Type B pancreatic cell (in vitro differentiated cells): ENCODE measurements at regions not wholly inside any gene's neighbourhood (a gene's known extent, or its start where the extent isn't known, plus 50 kb on each side); places are given as distances from the start of the nearest gene placed in this dataset.

Experiments used
- DNase-seq: peaks from one replicate; pipeline ENCODE4 v3.0.0; 2021; ENCODE audit warnings: mixed read lengths; ENCODE audit not compliant: unreplicated experiment; ENCODE audit errors: extremely low spot score
- H3K27ac Mint-ChIP-seq: 2 replicates; pipeline ENCODE4 v1.8.0; 2021; ENCODE audit warnings: mild to moderate bottlenecking, mixed read lengths
- H3K27me3 Mint-ChIP-seq: 2 replicates; pipeline ENCODE4 v1.8.0; 2021; ENCODE audit warnings: mixed read lengths
- H3K36me3 Mint-ChIP-seq: 2 replicates; pipeline ENCODE4 v1.8.0; 2021; ENCODE audit warnings: mixed read lengths
- H3K4me1 Mint-ChIP-seq: one replicate; pipeline ENCODE4 v1.8.0; 2021; ENCODE audit warnings: mixed read lengths; ENCODE audit not compliant: unreplicated experiment
- H3K4me3 Mint-ChIP-seq: 2 replicates; pipeline ENCODE4 v1.8.0; 2021; ENCODE audit warnings: mild to moderate bottlenecking, mixed read lengths
- H3K9me3 Mint-ChIP-seq: 2 replicates; pipeline ENCODE4 v1.8.0; 2021; ENCODE audit warnings: mixed read lengths
- CTCF ChIP-seq: fragments of 200-600 bp; sonication (generic); conservative IDR thresholded peaks from 2 replicates; pipeline ENCODE4 v1.5.0; 2021; ENCODE audit warnings: antibody characterized with exemption, mild to moderate bottlenecking

DNA sequence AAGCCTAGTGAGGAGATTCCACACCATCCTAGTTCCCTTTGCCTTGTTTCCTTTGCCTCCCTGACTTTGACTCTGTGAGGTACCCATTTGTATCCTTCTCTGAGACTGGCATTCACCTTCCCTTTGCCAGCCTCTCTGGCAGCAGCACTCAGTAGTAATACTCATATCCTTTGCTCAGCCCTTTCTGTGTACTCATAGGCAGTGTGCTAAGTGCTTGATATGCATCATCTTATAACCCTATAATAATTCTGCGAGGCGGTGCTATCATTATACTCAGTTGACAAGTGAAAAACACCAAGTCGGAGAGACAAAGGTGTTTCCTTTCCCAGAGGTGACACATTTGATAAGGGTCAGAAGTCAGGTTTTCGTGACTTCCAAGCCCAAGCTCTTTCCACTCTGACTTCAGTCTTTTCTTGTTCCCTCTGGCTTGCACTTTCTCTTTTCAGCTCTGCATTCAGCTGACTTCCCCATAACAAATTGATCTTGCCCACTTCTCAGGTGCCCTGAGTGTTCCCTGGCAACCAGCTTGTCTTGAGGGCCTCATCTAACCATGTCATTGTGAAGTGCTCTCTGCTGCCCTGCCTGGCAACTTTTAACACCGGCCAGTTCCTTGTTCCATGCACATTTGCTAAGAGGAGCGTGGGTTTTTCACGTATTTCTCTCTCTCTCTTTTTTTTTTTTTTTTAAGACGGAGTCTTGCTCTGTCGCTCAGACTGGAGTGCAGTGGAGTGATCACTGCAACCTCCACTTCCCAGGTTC is 94.5 kb upstream of the UPP2 start:
- Mint-ChIP-seq H3K4me1 (peaks cover 14% of the 10 kb centered on the region), H3K27me3 (no peaks in the 10 kb centered on the region), H3K4me3 (peak overlapping the region; percentile 4), H3K9me3 (no peaks in the 10 kb centered on the region), H3K36me3 (no peaks in the 10 kb centered on the region), H3K27ac (no peak overlapping the region)
- DNase-seq: no peak
- TF ChIP-seq CTCF: peak; percentile 18

DNA sequence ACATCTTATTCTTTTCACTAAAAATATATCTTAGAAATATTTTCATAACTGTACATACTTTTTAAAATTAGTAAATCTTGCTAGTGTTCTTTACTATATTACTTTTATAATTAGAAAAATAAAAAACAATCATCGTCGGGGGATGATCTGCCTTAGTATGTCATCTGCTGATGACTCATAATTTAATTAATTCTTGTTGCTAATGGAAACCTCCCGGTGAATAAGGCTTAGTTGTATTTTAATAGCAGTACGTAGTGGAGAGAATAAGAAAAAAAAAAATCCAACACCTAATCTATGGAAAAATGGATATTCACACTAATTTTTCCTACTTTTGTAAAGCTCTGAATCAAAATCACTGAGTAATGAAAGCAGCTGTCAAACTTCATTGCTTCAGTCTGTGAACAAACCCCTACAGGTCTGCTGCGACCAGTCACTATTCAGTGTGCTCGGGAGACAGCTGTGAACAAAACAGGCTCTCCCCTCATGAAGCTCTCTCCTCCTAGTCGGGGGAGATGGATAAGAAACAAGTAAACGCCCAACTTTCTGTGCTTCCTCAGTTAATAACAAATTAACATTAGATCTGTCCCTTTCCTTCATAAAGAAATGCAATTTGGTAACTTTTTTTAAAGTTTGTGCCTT is 97.4 kb upstream of the UPP2 start:
- H3K27me3 Mint-ChIP-seq: no peaks in the 10 kb centered on the region
- H3K27ac Mint-ChIP-seq: no peak overlapping the region
- no peak for DNase-seq
- no peaks in the 10 kb centered on the region for H3K9me3 Mint-ChIP-seq
- H3K4me3 Mint-ChIP-seq: no peak overlapping the region
- no peaks in the 10 kb centered on the region for H3K36me3 Mint-ChIP-seq
- TF ChIP-seq CTCF: no peak
- H3K4me1 Mint-ChIP-seq: peaks cover 14% of the 10 kb centered on the region

GRCh38 chr2:158002079-158002478 is 99.6 kb upstream of the UPP2 start:
- Mint-ChIP-seq H3K4me1 (peaks cover 10% of the 10 kb centered on the region), H3K4me3 (no peak overlapping the region), H3K36me3 (no peaks in the 10 kb centered on the region), H3K27ac (no peak overlapping the region), H3K27me3 (no peaks in the 10 kb centered on the region), H3K9me3 (no peaks in the 10 kb centered on the region)
- no peak for DNase-seq
- no peak for TF ChIP-seq CTCF

- TF ChIP-seq CTCF: no peak
- Mint-ChIP-seq H3K36me3 (no peaks in the 10 kb centered on the region), H3K27me3 (no peaks in the 10 kb centered on the region), H3K4me3 (no peak overlapping the region), H3K4me1 (no peaks in the 10 kb centered on the region), H3K9me3 (no peaks in the 10 kb centered on the region), H3K27ac (no peak overlapping the region)
- DNase-seq: no peak
These were observed 104.9 kb upstream of the UPP2 start for GRCh38 chr2:157996799-157997198.

DNA sequence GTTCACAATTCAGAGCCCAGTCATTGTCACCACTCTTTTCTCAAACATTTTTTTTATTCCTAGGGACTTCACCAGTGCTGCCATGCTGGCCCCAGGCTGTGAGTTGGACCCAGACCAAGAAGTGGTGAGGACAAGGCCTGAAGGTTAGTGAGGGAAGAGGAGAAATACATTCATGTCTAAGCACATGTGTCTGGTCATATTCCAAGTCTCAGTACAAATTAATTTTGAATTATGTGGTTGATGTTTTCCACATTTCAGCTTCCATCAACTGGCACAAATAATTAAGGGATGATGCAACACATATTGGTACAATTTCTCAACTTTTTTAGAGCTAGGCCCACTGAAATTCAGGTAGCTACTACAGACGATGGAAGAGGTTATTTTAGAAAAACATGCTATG is 106.6 kb upstream of the UPP2 start:
- Mint-ChIP-seq H3K9me3 (no peaks in the 10 kb centered on the region), H3K27ac (no peak overlapping the region), H3K36me3 (no peaks in the 10 kb centered on the region), H3K27me3 (no peaks in the 10 kb centered on the region), H3K4me1 (peaks cover 5% of the 10 kb centered on the region), H3K4me3 (no peak overlapping the region)
- TF ChIP-seq CTCF: no peak
- no peak for DNase-seq
